K562 (cell line): ENCODE measurements at regions not wholly inside any gene's neighbourhood (a gene's known extent, or its start where the extent isn't known, plus 50 kb on each side); places are given as distances from the start of the nearest gene placed in this dataset.

Experiments used
- ATAC-seq: fragments of 200-7000 bp; cut with Tn5 transposase; 3 replicates; pipeline ENCODE4 v1.9.1; 2020; ENCODE audit warnings: moderate library complexity
- BruUV-seq: library from RNA; stranded (reverse); fragments of 400-500 nt; replicated peaks from 2 replicates; lab custom pipeline; 2021; lab: Mats Ljungman, UMichigan
- CTCF ChIA-PET: fragments of 300-600 bp; formaldehyde crosslinking; extraction: SDS; loops from one replicate; lab custom pipeline; 2021; ENCODE audit warnings: low intra/inter-chr PET ratio; lab: Yijun Ruan, JAX
- POLR2A ChIA-PET: fragments of 300-600, 350-650 bp; sonication (Branson Sonifier 250); formaldehyde crosslinking; extraction: SDS; loops from one replicate; lab custom pipeline; 2021; ENCODE audit warnings: antibody characterized with exemption, inconsistent platforms; lab: Yijun Ruan, JAX
- DNase-seq, 4 experiments: peaks; one replicate each; pipeline versions ENCODE4 v3.0.0 to v3.0.0-alpha.2; 2011 to 2018; ENCODE audit warnings: low spot score in 3 of 4, mixed read lengths in 3 of 4; ENCODE audit errors: extremely low read depth in 1 of 4
- FAIRE-seq: peaks from 2 replicates; lab custom pipeline; 2011; peaks lifted over from hg19 to GRCh38; lab: Jason Lieb, UNC
- H2AFZ ChIP-seq: 2 replicates; pipeline ENCODE4 v1.6.0; 2011; ENCODE audit warnings: low read depth, low read length, control low read depth, inconsistent platforms
- H3K27ac ChIP-seq: fragments of 200-600 bp; 3 replicates; pipeline ENCODE4 v1.8.0; 2011; ENCODE audit warnings: low read depth, mild to moderate bottlenecking, control low read depth, inconsistent platforms, low read length, moderate library complexity, mixed read lengths; ENCODE audit errors: extremely low read depth
- H3K27me3 ChIP-seq, 2 experiments: fragments of 300-600 bp in 1 of 2; 2 replicates in 1 of 2; 3 replicates in 1 of 2; pipeline versions ENCODE4 v1.6.0 to v1.8.0; 2011; ENCODE audit warnings: inconsistent platforms in 2 of 2, low read length in 2 of 2, mild to moderate bottlenecking in 1 of 2, mixed read lengths in 1 of 2, moderate library complexity in 1 of 2; ENCODE audit not compliant: control insufficient read depth in 2 of 2, insufficient read depth in 2 of 2
- H3K36me3 ChIP-seq: fragments of 300-600 bp; 3 replicates; pipeline ENCODE4 v1.8.0; 2011; ENCODE audit warnings: mild to moderate bottlenecking, low read length, inconsistent platforms; ENCODE audit not compliant: control insufficient read depth, insufficient read depth
- H3K4me1 ChIP-seq, 2 experiments: fragments of 200-600 bp in 1 of 2; replicated peaks in 1 of 2; 2 replicates in 1 of 2; 3 replicates in 1 of 2; pipeline versions ENCODE4 v1.5.1 to v1.8.0; 2011; ENCODE audit warnings: inconsistent platforms in 2 of 2, low read length in 2 of 2, mild to moderate bottlenecking in 1 of 2, mixed read lengths in 1 of 2, moderate library complexity in 1 of 2; ENCODE audit not compliant: control insufficient read depth in 2 of 2, insufficient read depth in 2 of 2
- H3K4me2 ChIP-seq: 2 replicates; pipeline ENCODE4 v1.6.1; 2011; ENCODE audit warnings: low read length, control low read depth, inconsistent platforms, mixed read lengths; ENCODE audit not compliant: insufficient read depth
- H3K4me3 ChIP-seq: fragments of 200-600 bp; sonication (generic), shearing (Covaris generic); 2 replicates; pipeline ENCODE4 v1.5.1; 2016; ENCODE audit warnings: control low read depth, inconsistent platforms
- H3K79me2 ChIP-seq: fragments of 200-600 bp; 3 replicates; pipeline ENCODE4 v1.8.0; 2011; ENCODE audit warnings: low read length, inconsistent platforms; ENCODE audit not compliant: control insufficient read depth, insufficient read depth
- H3K9ac ChIP-seq, 2 experiments: 2 replicates each; pipeline versions ENCODE4 v1.6.0 to v1.6.1; 2011; ENCODE audit warnings: low read depth in 2 of 2, low read length in 2 of 2, control low read depth in 1 of 2, inconsistent platforms in 1 of 2, mild to moderate bottlenecking in 1 of 2, mixed read lengths in 1 of 2; ENCODE audit not compliant: insufficient read depth in 1 of 2
- H3K9me1 ChIP-seq: one replicate; pipeline ENCODE4 v1.6.0; 2011; ENCODE audit warnings: inconsistent platforms, mild to moderate bottlenecking, low read length, moderate library complexity; ENCODE audit not compliant: control insufficient read depth, insufficient read depth
- H3K9me3 ChIP-seq: replicated peaks from 2 replicates; pipeline ENCODE4 v1.5.1; 2011; ENCODE audit warnings: low read depth, low read length, inconsistent platforms; ENCODE audit not compliant: control insufficient read depth, insufficient read depth
- H4K20me1 ChIP-seq: replicated peaks from 2 replicates; pipeline ENCODE4 v1.6.1; 2011; ENCODE audit warnings: low read length, inconsistent platforms, mixed read lengths; ENCODE audit not compliant: control insufficient read depth, insufficient read depth
- HEY1 ChIP-seq: fragments of 250-450 bp; sonication (Bioruptor Pico); IDR thresholded peaks from 2 replicates; pipeline ENCODE4 v1.5.0; 2020; ENCODE audit warnings: mild to moderate bottlenecking, moderate library complexity, borderline replicate concordance
- MEF2D ChIP-seq: conservative IDR thresholded peaks from 2 replicates; pipeline ENCODE4 v1.6.1; 2016; ENCODE audit warnings: low read depth, missing genetic modification characterization, missing compliant biosample characterization
- NFYB ChIP-seq: IDR thresholded peaks from 2 replicates; pipeline ENCODE4 v1.6.1; 2011; ENCODE audit warnings: mild to moderate bottlenecking, moderate library complexity; ENCODE audit not compliant: insufficient read length; ENCODE audit errors: extremely low read depth
- SIN3A ChIP-seq, 2 experiments: fragments of 150-350 bp in 1 of 2; IDR thresholded peaks; 2 replicates each; pipeline ENCODE4 v1.6.1; 2011 to 2016; ENCODE audit warnings: borderline replicate concordance in 2 of 2, low read depth in 2 of 2, low read length in 2 of 2, mild to moderate bottlenecking in 2 of 2, moderate library complexity in 2 of 2; ENCODE audit not compliant: control insufficient read depth in 1 of 2
- SIRT6 ChIP-seq: IDR thresholded peaks from one replicate; pipeline ENCODE4 v1.6.1; 2012; ENCODE audit warnings: low read depth, mild to moderate bottlenecking, control low read depth, inconsistent platforms, low read length, moderate library complexity
- TBL1XR1 ChIP-seq, 2 experiments: IDR thresholded peaks; 2 replicates each; pipeline ENCODE4 v1.6.1; 2012; ENCODE audit warnings: improper control_type of control experiment in 2 of 2, low read length in 2 of 2, mild to moderate bottlenecking in 1 of 2
- ZNF184 ChIP-seq: sonication (generic); formaldehyde crosslinking; IDR thresholded peaks from 2 replicates; pipeline ENCODE4 v1.5.0; 2020; ENCODE audit warnings: missing genetic modification reagents
- ZNF561 ChIP-seq: fragments of 450-650 bp; formaldehyde crosslinking; conservative IDR thresholded peaks from 2 replicates; pipeline ENCODE4 v1.4.0; 2020; ENCODE audit warnings: mild to moderate bottlenecking, moderate library complexity
- whole genome bisulfite sequencing: fragments of 100-300 bp; shearing (Covaris generic); methylation state at CpG from one replicate; pipeline ENCODE4 v1.1.6; 2016; ENCODE audit warnings: low coverage, mixed read lengths; ENCODE audit not compliant: insufficient coverage; ENCODE audit errors: missing lambda C conversion rate; 5-methylcytosine and 5-hydroxymethylcytosine counted together
- in situ Hi-C: fragments of 300-500 bp; cut with MboI; formaldehyde crosslinking; loops from 4 replicates; pipeline ENCODE4 v1.15.0; 2018; ENCODE audit warnings: inconsistent platforms, mixed read lengths
- intact Hi-C: fragments of 100-400 bp; cut with micrococcal nuclease; formaldehyde crosslinking; loops from 2 replicates; pipeline ENCODE4 v1.14.2; 2022
- TF ChIP-seq, protein P1 (sequence below): fragments of 150-350 bp; conservative IDR thresholded peaks from 2 replicates; pipeline ENCODE4 v1.6.1; 2014; ENCODE audit warnings: low read length
- TF ChIP-seq, protein P2 (sequence below): fragments of 250-450 bp; sonication (Bioruptor Pico); IDR thresholded peaks from 2 replicates; pipeline ENCODE4 v1.5.0; 2021; ENCODE audit warnings: mild to moderate bottlenecking, moderate library complexity

DNA sequence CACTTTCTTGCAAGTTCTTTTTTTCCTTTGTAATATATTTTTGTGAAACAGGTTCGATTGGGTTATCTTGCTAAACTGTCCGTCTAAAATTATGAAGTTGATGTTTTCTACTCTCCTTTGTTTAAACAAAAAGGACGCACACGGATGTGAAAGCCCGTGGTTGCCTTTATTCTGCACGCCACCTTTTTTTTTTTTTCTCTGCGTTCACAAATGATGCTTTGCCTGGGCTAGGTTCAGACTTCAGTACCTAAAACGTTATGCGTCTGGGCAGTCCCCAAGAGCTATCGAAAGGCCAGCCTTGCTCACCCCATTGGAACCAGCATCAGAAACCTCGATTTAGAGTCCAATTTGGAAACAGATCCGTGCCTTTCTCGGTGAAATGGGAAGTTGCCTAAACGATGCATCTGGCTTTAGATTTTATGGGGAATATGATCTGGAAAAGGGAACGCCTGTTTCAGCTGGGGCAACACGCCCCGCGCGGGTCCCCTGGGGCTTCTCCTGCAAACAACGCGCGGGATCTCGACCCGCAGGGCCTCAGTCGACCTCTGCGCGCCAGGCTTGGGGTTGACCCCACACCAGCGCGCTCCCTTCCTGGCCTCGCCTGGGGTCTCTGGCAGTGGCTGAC lies 113.9 kb downstream of the KCNRG start:
- no peak for DNase-seq
- Histone ChIP-seq H3K9me3 (no peaks in the 10 kb centered on the region), H3K27me3 (no peaks in the 10 kb centered on the region), H3K27ac (no peak overlapping the region), H3K36me3 (no peaks in the 10 kb centered on the region), H3K4me1 (peaks cover 4 to 27% of the 10 kb centered on the region in 2 experiments; a peak in 4 of 5 replicates), H3K4me2 (no peak overlapping the region), H3K4me3 (no peak overlapping the region), H3K9me1 (no peaks in the 10 kb centered on the region), H3K79me2 (peaks cover 9% of the 10 kb centered on the region; the same call in 2 of the 3 replicates), H2AFZ (no peak overlapping the region), H3K9ac (no peak overlapping the region), H4K20me1 (no peaks in the 10 kb centered on the region)
- no peak for ATAC-seq
- intact Hi-C loops (no loop called here), in situ Hi-C loops (no loop called here)
- CTCF ChIA-PET: no interaction called here
- no TSS peak for BruUV-seq
- TF ChIP-seq, protein P1, sequence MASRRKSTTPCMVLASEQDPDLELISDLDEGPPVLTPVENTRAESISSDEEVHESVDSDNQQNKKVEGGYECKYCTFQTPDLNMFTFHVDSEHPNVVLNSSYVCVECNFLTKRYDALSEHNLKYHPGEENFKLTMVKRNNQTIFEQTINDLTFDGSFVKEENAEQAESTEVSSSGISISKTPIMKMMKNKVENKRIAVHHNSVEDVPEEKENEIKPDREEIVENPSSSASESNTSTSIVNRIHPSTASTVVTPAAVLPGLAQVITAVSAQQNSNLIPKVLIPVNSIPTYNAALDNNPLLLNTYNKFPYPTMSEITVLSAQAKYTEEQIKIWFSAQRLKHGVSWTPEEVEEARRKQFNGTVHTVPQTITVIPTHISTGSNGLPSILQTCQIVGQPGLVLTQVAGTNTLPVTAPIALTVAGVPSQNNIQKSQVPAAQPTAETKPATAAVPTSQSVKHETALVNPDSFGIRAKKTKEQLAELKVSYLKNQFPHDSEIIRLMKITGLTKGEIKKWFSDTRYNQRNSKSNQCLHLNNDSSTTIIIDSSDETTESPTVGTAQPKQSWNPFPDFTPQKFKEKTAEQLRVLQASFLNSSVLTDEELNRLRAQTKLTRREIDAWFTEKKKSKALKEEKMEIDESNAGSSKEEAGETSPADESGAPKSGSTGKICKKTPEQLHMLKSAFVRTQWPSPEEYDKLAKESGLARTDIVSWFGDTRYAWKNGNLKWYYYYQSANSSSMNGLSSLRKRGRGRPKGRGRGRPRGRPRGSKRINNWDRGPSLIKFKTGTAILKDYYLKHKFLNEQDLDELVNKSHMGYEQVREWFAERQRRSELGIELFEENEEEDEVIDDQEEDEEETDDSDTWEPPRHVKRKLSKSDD: no peak
- no peak for TF ChIP-seq SIRT6
- TF ChIP-seq TBL1XR1 (IDR thresholded peaks at IDR 0.05; ENCODE audit: low read length in 2 of 2): no peak
- TF ChIP-seq, protein P2, sequence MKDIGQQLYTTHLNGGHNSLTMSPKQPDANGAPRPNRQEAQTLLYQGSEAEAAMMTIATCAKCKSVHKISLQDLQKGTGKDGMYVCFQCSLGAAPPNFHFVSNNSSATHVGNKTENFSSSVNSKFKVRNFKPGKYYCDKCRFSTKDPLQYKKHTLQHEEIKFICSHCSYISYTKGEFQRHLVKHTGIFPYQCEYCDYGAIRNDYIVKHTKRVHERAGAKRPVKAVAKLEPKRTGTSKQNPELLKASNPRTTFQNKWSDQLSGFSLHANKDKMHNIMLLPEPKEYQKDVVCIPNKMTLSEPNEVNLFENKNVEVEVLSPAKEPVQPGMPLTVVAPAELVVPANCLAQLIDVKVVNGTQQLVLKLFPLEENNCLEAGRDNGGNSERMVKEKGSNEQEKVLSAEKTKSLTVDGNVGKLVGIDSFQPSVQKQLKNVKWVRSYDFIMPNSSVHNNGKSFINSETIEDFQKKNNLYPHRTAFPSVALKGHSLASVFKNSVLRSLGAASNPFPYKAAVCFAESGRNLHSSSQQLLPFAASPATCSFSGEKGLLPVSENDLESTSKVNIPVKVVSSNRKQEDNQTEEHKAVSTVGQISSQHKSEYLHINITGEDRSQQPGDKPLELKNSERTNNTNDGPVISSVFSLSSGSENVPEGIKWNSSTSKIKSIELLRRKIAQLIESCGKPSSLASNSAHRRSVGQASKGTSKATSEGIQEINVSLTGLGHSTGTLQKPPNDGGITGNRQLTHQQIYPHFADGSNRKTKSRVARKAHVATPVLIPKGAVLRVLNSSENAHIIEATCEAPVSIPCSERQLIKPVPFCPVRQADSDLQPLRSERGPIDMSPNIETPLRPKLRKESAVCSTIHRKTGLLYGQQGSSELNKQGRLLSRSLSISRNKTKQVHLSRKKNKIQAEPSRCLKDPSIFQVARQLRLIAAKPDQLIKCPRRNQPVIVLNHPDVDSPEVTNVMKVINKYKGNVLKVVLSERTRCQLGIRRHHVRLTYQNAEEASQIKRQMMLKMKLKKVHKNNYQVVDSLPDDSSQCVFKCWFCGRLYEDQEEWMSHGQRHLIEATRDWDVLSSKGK (CRISPR knock-in tag): no peak
- no peak for TF ChIP-seq MEF2D
- TF ChIP-seq ZNF561 (CRISPR knock-in tag): no peak
- no peak for TF ChIP-seq NFYB
- no peak for TF ChIP-seq HEY1 (CRISPR knock-in tag)
- TF ChIP-seq SIN3A (IDR thresholded peaks at IDR 0.05; ENCODE audit: borderline replicate concordance in 2 of 2, control insufficient read depth in 1 of 2, low read depth in 2 of 2, low read length in 2 of 2): no peak
- no peak for TF ChIP-seq ZNF184
- WGBS: 82% methylated on average over 16 of the region's 30 CpGs
- POLR2A ChIA-PET: no interaction called here
- FAIRE-seq: no peak
